K562 (cell line): ENCODE measurements at regions not wholly inside any gene's neighbourhood (a gene's known extent, or its start where the extent isn't known, plus 50 kb on each side); places are given as distances from the start of the nearest gene placed in this dataset.

Experiments
- E2F3 ChIP-seq: fragments of 250-450 bp; sonication (Bioruptor Pico); IDR thresholded peaks from 2 replicates; pipeline ENCODE4 v1.4.0; 2020; ENCODE audit warnings: mild to moderate bottlenecking
- JUN ChIP-seq, 2 experiments: sonication (generic) in 1 of 2; formaldehyde crosslinking in 1 of 2; IDR thresholded peaks; 2 replicates each; pipeline versions ENCODE4 v1.6.1 to v1.8.0; 2012 to 2022; ENCODE audit warnings: borderline replicate concordance in 2 of 2, mild to moderate bottlenecking in 2 of 2, improper control_type of control experiment in 1 of 2, low read depth in 1 of 2, low read length in 1 of 2, missing genetic modification reagents in 1 of 2
- JUND ChIP-seq, 2 experiments: IDR thresholded peaks; 2 replicates in 1 of 2; 3 replicates in 1 of 2; pipeline ENCODE4 v1.6.1; 2011; ENCODE audit warnings: borderline replicate concordance in 2 of 2, low read depth in 2 of 2, low read length in 2 of 2, improper control_type of control experiment in 1 of 2, missing biosample characterization in 1 of 2, missing genetic modification characterization in 1 of 2, missing genetic modification reagents in 1 of 2
- MEF2A ChIP-seq: IDR thresholded peaks from 2 replicates; pipeline ENCODE4 v1.6.1; 2011; ENCODE audit warnings: low read depth, mild to moderate bottlenecking, low read length, moderate library complexity; ENCODE audit not compliant: control insufficient read depth
- RAD21 ChIP-seq, 2 experiments: fragments of 250-450 bp in 1 of 2; fragments of 450-650 bp in 1 of 2; sonication (Bioruptor Pico) in 1 of 2; formaldehyde crosslinking in 1 of 2; IDR thresholded peaks in 1 of 2; conservative IDR thresholded peaks in 1 of 2; 2 replicates each; pipeline versions ENCODE4 v1.4.0 to v1.8.0; 2020 to 2022; ENCODE audit warnings: mild to moderate bottlenecking in 2 of 2, moderate library complexity in 1 of 2
- TF ChIP-seq, protein P1 (sequence below): fragments of 250-450 bp; sonication (Bioruptor Pico); IDR thresholded peaks from 2 replicates; pipeline ENCODE4 v1.4.0; 2020; ENCODE audit warnings: mild to moderate bottlenecking, moderate library complexity

DNA sequence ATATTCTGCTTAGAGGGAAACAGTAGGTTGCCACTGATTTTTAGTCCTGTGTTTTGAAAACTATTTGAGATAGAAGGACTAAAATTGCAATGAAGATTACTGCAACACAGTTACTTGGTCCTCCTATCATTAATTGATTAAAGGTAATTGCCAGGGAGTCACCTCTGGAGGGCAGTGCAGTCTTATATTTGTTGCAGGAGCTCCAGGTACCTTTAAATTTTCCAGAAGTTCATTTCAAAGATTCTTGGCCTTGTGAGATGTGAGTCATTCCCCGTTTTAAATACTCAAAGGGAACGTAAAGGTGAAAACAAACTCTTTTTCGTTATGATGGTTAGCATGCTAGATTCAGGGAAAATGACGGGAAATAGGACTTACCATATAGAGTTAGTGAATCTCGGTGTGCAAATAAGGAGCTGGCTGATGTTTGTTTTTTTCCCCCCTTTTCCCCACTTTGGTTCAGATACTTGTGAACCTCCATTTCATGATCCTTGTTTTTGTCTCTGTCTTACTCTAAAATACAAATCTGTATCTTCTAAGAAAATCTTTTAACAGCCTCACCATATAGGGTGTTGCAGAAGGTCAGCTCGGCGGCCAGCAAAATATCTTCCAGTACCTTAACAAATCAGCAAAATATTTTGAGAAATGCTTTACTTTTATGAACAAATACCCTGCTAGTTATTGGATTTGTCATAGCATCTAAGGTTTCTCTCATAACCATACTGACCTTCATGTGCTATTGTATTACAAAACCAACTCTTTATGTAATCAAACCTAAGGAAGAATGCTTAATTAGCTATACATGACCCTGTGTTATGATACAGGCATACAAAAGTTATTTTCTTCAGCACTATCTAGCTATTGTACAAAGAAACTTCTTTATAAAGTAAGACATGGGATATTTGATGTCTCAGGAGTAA, 143.0 kb upstream of the HDAC9 start:
- TF ChIP-seq JUN (IDR thresholded peaks at IDR 0.05; ENCODE audit: borderline replicate concordance, low read depth, low read length) = no peak
- no peak for TF ChIP-seq JUN (CRISPR knock-in tag; IDR thresholded peaks at IDR 0.05; ENCODE audit: borderline replicate concordance)
- no peak for TF ChIP-seq MEF2A
- TF ChIP-seq, protein P1, sequence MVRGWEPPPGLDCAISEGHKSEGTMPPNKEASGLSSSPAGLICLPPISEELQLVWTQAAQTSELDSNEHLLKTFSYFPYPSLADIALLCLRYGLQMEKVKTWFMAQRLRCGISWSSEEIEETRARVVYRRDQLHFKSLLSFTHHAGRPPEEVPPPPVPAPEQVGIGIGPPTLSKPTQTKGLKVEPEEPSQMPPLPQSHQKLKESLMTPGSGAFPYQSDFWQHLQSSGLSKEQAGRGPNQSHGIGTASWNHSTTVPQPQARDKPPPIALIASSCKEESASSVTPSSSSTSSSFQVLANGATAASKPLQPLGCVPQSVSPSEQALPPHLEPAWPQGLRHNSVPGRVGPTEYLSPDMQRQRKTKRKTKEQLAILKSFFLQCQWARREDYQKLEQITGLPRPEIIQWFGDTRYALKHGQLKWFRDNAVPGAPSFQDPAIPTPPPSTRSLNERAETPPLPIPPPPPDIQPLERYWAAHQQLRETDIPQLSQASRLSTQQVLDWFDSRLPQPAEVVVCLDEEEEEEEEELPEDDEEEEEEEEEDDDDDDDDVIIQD = no peak
- TF ChIP-seq JUND (IDR thresholded peaks at IDR 0.05; ENCODE audit: borderline replicate concordance, low read depth, low read length) = no peak
- no peak for TF ChIP-seq JUND (tag; IDR thresholded peaks at IDR 0.05; ENCODE audit: borderline replicate concordance, low read depth, low read length)
- peak; percentile 52 to 66 for TF ChIP-seq RAD21 (CRISPR knock-in tag; conservative IDR thresholded peaks at IDR 0.05 in 1 of 2, IDR thresholded peaks at IDR 0.05 in 1 of 2)
- TF ChIP-seq E2F3 = no peak
